GM12878 (cell line): ENCODE measurements at regions not wholly inside any gene's neighbourhood (a gene's known extent, or its start where the extent isn't known, plus 50 kb on each side); places are given as distances from the start of the nearest gene placed in this dataset.

Source experiments
- ATAC-seq: fragments of 200-7000 bp; cut with Tn5 transposase; 3 replicates; pipeline ENCODE4 v1.9.1; 2020; ENCODE audit warnings: mild to moderate bottlenecking, moderate library complexity
- BruUV-seq: library from RNA; stranded (reverse); fragments of 400-500 nt; replicated peaks from 2 replicates; lab custom pipeline; 2021; lab: Mats Ljungman, UMichigan
- CTCF ChIA-PET: fragments of 300-600 bp; sonication (Branson Sonifier 250); formaldehyde crosslinking; extraction: SDS; loops from one replicate; lab custom pipeline; 2021; ENCODE audit warnings: inconsistent platforms; lab: Yijun Ruan, JAX
- POLR2A ChIA-PET: fragments of 350-600 bp; formaldehyde crosslinking; extraction: SDS; loops from one replicate; lab custom pipeline; 2021; ENCODE audit warnings: inconsistent platforms; lab: Charles Lee
- RAD21 ChIA-PET: fragments of 300-600 bp; sonication (Branson Sonifier 250); formaldehyde crosslinking; loops from one replicate; lab custom pipeline; 2023; ENCODE audit warnings: antibody characterized with exemption; ENCODE audit not compliant: unreplicated experiment; lab: Charles Lee
- SMC1A ChIA-PET: fragments of 300-600 bp; sonication (Branson Sonifier 250); formaldehyde crosslinking; loops from one replicate; lab custom pipeline; 2023; ENCODE audit not compliant: unreplicated experiment, uncharacterized antibody; lab: Charles Lee
- DNase-seq: peaks from one replicate; pipeline ENCODE4 v3.0.0-alpha.2; 2011; ENCODE audit warnings: low read depth, low spot score
- FAIRE-seq: peaks from 3 replicates; lab custom pipeline; 2011; peaks lifted over from hg19 to GRCh38; lab: Jason Lieb, UNC
- H2AFZ ChIP-seq: 2 replicates; pipeline ENCODE4 v1.6.0; 2011; ENCODE audit warnings: low read depth, low read length, control low read depth; ENCODE audit not compliant: control insufficient read depth
- H3K27ac ChIP-seq: 2 replicates; pipeline ENCODE4 v1.5.1; 2011; ENCODE audit warnings: control low read depth; ENCODE audit not compliant: control insufficient read depth, insufficient read depth
- H3K27me3 ChIP-seq, 2 experiments: replicated peaks in 1 of 2; 2 replicates each; pipeline versions ENCODE4 v1.6.0 to v1.6.1; 2011; ENCODE audit warnings: low read length in 1 of 2; ENCODE audit not compliant: control insufficient read depth in 2 of 2, insufficient read depth in 2 of 2
- H3K36me3 ChIP-seq, 2 experiments: 2 replicates each; pipeline ENCODE4 v1.5.1; 2011; ENCODE audit warnings: low read length in 1 of 2; ENCODE audit not compliant: control insufficient read depth in 2 of 2, insufficient read depth in 2 of 2
- H3K4me1 ChIP-seq: 2 replicates; pipeline ENCODE4 v1.6.1; 2011; ENCODE audit warnings: mild to moderate bottlenecking, low read length, moderate library complexity, mixed read lengths; ENCODE audit not compliant: control insufficient read depth, insufficient read depth
- H3K4me2 ChIP-seq: 2 replicates; pipeline ENCODE4 v1.6.0; 2011; ENCODE audit warnings: control low read depth; ENCODE audit not compliant: control insufficient read depth, insufficient read depth
- H3K4me3 ChIP-seq: fragments of 200-600 bp; sonication (generic); 2 replicates; pipeline ENCODE4 v1.5.1; 2016
- H3K79me2 ChIP-seq: 2 replicates; pipeline ENCODE4 v1.6.0; 2011; ENCODE audit warnings: low read length; ENCODE audit not compliant: control insufficient read depth, insufficient read depth
- H3K9ac ChIP-seq: 2 replicates; pipeline ENCODE4 v1.8.0; 2011; ENCODE audit warnings: low read length, control low read depth, mixed read lengths; ENCODE audit not compliant: control insufficient read depth, insufficient read depth
- H3K9me3 ChIP-seq: replicated peaks from 3 replicates; pipeline ENCODE4 v1.5.1; 2011; ENCODE audit warnings: mild to moderate bottlenecking, low read length; ENCODE audit not compliant: control insufficient read depth, insufficient read depth
- H4K20me1 ChIP-seq: 2 replicates; pipeline ENCODE4 v1.6.0; 2011; ENCODE audit not compliant: control insufficient read depth, insufficient read depth
- ATF2 ChIP-seq: IDR thresholded peaks from 2 replicates; pipeline ENCODE4 v1.6.1; 2012; ENCODE audit warnings: low read length, inconsistent platforms
- BCL3 ChIP-seq: IDR thresholded peaks from 2 replicates; pipeline ENCODE4 v1.6.1; 2011; ENCODE audit warnings: borderline replicate concordance, low read depth, mild to moderate bottlenecking, moderate library complexity, low read length; ENCODE audit not compliant: insufficient read depth, poor library complexity, severe bottlenecking
- BMI1 ChIP-seq: fragments of 450-650 bp; IDR thresholded peaks from 2 replicates; pipeline ENCODE4 v1.6.1; 2016; ENCODE audit warnings: mild to moderate bottlenecking, moderate library complexity, borderline replicate concordance
- CHD2 ChIP-seq: IDR thresholded peaks from 2 replicates; pipeline ENCODE4 v1.6.1; 2011; ENCODE audit warnings: low read depth, low read length, improper control_type of control experiment, borderline replicate concordance
- CHD4 ChIP-seq: fragments of 200-600 bp; sonication (generic); IDR thresholded peaks from 2 replicates; pipeline ENCODE4 v1.6.1; 2016; ENCODE audit warnings: mild to moderate bottlenecking
- DPF2 ChIP-seq: fragments of 450-650 bp; IDR thresholded peaks from 2 replicates; pipeline ENCODE4 v1.6.1; 2017; ENCODE audit warnings: mild to moderate bottlenecking
- HDAC6 ChIP-seq: fragments of 200-600 bp; sonication (generic); IDR thresholded peaks from one replicate; pipeline ENCODE4 v1.8.0; 2017; ENCODE audit warnings: antibody characterized with exemption; ENCODE audit not compliant: unreplicated experiment
- NFIC ChIP-seq: IDR thresholded peaks from 2 replicates; pipeline ENCODE4 v1.6.1; 2012; ENCODE audit warnings: low read depth, mild to moderate bottlenecking, inconsistent platforms, low read length, moderate library complexity
- RUNX3 ChIP-seq: IDR thresholded peaks from 2 replicates; pipeline ENCODE4 v1.6.1; 2012; ENCODE audit warnings: low read length, inconsistent platforms
- SREBF1 ChIP-seq: IDR thresholded peaks from 2 replicates; pipeline ENCODE4 v1.6.1; 2012; ENCODE audit warnings: mild to moderate bottlenecking, low read length
- WRNIP1 ChIP-seq: IDR thresholded peaks from 2 replicates; pipeline ENCODE4 v1.6.1; 2011; ENCODE audit warnings: low read depth, low read length, improper control_type of control experiment, borderline replicate concordance
- WGBS: methylation state at CpG from one replicate; pipeline ENCODE4 v1.1.6; 2016; ENCODE audit warnings: low lambda C conversion rate; ENCODE audit not compliant: insufficient replicate concordance, insufficient coverage; ENCODE audit errors: missing lambda C conversion rate; 5-methylcytosine and 5-hydroxymethylcytosine counted together
- in situ Hi-C: fragments of 300-500 bp; cut with MboI; formaldehyde crosslinking; loops from 9 replicates; pipeline ENCODE4 v1.14.3; 2018; ENCODE audit warnings: mixed read lengths
- intact Hi-C: fragments of 100-400 bp; cut with micrococcal nuclease; formaldehyde crosslinking; loops from one replicate; pipeline ENCODE4 v1.14.2; 2022; ENCODE audit not compliant: unreplicated experiment

GRCh38 chr6:61586934-61587537 lies 699.0 kb downstream of the KHDRBS2 start (continued):
- no peak for TF ChIP-seq ATF2
- no peak for TF ChIP-seq WRNIP1
- TF ChIP-seq SREBF1: no peak
- TF ChIP-seq RUNX3: no peak
- no peak for TF ChIP-seq CHD2

GRCh38 chr6:61585504-61585903 lies 700.5 kb downstream of the KHDRBS2 start:
- ChIA-PET SMC1A (no interaction called here), RAD21 (no interaction called here), CTCF (no interaction called here)
- DNase-seq (no peak), ATAC-seq (no peak)
- intact Hi-C loops: no loop called here
- no peaks in the 10 kb centered on the region for H4K20me1 ChIP-seq
- no peak for TF ChIP-seq BCL3
- TF ChIP-seq NFIC: no peak
- no peak for TF ChIP-seq HDAC6
- no peak for TF ChIP-seq CHD4
- no peak for TF ChIP-seq DPF2
- no peak for TF ChIP-seq BMI1
- TF ChIP-seq, all 136 proteins: peak for 0
- Histone ChIP-seq H3K79me2 (no peaks in the 10 kb centered on the region), H3K27me3 (no peaks in the 10 kb centered on the region), H3K9me3 (no peaks in the 10 kb centered on the region), H3K4me2 (no peak overlapping the region), H3K4me3 (no peak overlapping the region), H3K9ac (no peak overlapping the region), H2AFZ (no peak overlapping the region), H3K36me3 (no peaks in the 10 kb centered on the region), H3K27ac (no peak overlapping the region), H3K4me1 (no peaks in the 10 kb centered on the region)
- no TSS peak for BruUV-seq
- FAIRE-seq: no peak
- 8% methylated on average over 2 of the region's 2 CpGs for WGBS
- in situ Hi-C loops: no loop called here
- POLR2A ChIA-PET: no interaction called here
